GM12873 (cell line): ENCODE measurements at regions not wholly inside any gene's neighbourhood (a gene's known extent, or its start where the extent isn't known, plus 50 kb on each side); places are given as distances from the start of the nearest gene placed in this dataset.

Source experiments
- TF ChIP-seq, protein P1 (sequence below): IDR thresholded peaks from 2 replicates; pipeline ENCODE4 v1.5.1; 2012; ENCODE audit warnings: low read depth, mild to moderate bottlenecking, moderate library complexity, low read length, control low read depth; ENCODE audit not compliant: insufficient read depth; ENCODE audit errors: missing control alignments

- TF ChIP-seq, protein P1, sequence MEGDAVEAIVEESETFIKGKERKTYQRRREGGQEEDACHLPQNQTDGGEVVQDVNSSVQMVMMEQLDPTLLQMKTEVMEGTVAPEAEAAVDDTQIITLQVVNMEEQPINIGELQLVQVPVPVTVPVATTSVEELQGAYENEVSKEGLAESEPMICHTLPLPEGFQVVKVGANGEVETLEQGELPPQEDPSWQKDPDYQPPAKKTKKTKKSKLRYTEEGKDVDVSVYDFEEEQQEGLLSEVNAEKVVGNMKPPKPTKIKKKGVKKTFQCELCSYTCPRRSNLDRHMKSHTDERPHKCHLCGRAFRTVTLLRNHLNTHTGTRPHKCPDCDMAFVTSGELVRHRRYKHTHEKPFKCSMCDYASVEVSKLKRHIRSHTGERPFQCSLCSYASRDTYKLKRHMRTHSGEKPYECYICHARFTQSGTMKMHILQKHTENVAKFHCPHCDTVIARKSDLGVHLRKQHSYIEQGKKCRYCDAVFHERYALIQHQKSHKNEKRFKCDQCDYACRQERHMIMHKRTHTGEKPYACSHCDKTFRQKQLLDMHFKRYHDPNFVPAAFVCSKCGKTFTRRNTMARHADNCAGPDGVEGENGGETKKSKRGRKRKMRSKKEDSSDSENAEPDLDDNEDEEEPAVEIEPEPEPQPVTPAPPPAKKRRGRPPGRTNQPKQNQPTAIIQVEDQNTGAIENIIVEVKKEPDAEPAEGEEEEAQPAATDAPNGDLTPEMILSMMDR = no peak
Observed at GRCh38 chr17:79317916-79318315, 243.3 kb downstream of the ENGASE start.

- TF ChIP-seq, protein P1 = no peak
Observed at GRCh38 chr17:79316805-79317204, 242.2 kb downstream of the ENGASE start.

DNA sequence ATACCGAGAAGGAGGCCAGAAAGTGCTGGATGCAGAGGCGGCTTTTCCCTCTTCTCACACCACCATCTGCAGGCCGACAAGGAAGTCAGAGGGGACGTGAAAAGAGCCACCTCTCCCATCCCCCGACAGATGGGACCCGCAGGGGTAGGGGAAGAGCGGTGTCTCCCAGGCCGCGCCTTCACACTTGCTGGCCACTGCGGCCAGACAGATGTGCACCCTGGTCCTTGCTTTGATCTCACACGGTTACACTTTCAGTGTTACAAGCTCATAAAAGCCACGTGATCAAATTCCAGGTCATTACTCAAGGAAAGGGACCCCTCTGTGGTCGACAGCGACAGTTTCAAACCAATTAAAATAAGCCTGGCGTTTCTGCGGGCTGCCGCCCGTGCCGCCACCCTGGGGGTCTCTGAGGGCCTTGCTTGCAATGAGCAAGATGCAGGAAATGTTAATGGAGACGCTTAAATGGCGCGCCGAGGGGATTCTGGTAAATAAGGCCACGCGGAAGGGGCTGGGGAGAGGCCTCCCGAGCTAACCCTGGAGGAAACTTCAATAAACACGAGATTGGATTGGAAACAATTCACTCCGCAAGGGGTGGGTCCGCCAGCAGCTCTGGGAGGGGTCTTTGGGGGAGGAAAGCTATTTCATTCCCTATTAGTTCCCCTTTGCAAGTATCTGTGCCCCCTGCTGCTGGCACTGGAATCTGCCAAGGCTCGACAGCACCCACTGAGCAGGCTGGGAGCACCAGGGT, 240.9 kb downstream of the ENGASE start:
- TF ChIP-seq, protein P1 = no peak

GRCh38 chr17:79314617-79315357, 240.2 kb downstream of the ENGASE start:
- TF ChIP-seq, protein P1 = no peak

DNA sequence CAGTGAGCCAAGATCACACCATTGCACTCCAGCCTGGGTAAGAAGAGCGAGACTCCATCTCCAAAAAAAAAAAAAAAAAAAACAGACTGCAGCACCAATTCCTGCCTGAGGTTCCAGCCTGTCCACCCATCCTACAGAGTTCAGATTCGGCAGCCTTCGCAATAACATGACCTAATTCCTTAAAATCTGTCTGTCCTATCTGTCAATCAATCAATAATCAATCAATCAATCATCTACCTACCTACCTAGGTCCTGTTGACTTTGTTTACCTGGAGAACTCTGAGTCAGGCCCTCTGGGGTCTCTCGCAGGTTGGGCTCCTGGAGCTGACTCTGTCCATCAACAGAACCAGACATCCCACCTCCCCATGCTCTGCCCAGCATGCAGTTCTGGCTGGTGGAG, 236.7 kb downstream of the ENGASE start:
- TF ChIP-seq, protein P1 = no peak

DNA sequence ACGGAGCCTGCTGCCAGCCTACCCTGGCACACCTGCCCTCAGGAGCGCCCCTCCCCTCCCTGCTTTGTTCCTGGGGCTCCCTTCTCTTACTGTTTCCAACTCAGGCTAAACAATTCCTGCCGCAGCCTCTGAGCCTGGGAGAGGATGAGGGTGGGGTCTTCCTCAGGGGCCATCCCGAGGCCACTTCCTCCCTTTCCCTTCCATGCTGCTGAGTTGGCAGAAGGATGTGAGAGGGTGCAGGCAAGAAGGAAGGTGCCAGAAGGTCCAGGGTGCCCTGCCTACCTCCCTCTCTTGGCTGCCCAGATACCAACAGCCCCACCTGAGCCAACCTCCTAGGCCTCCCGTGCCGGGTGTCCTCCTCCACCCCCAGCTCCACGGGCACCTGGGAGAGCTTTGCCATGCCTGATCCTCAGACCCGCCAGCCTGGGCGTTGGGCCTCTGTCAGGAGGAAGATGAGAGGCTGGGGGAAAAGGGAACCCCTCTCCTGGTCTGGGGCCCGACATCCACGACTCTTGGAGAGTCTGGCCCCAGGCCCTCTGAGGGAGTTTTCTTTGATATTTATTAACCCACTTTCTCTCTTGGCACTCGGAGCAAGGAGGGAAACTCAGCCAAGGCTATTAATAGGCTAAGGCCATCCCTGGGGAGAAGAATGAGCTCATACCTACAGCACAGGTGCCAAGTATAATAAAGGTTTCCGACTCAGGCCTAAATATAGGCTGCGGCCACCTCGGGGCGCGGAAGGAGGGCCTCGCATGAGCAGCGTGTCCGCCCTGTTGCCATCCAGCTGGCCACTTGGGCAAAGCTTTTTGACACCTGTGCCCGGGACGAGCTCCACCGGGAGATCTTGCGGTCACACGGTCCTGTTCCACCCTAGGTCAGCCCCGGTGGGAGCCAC, 232.0 kb downstream of the ENGASE start:
- TF ChIP-seq, protein P1 = no peak
